ENCODE measurements at regions not wholly inside any gene's neighbourhood (a gene's known extent, or its start where the extent isn't known, plus 50 kb on each side); places are given as distances from the start of the nearest gene placed in this dataset.

- TF ChIP-seq CHAMP1 (IDR thresholded peaks at IDR 0.05) (no peak), BRCA1 (IDR thresholded peaks at IDR 0.05) (no peak), BRCA1 (CRISPR knock-in tag; IDR thresholded peaks at IDR 0.05) (no peak), ZNF655 (CRISPR knock-in tag; IDR thresholded peaks at IDR 0.05) (no peak), FOXJ3 (CRISPR knock-in tag; IDR thresholded peaks at IDR 0.05) (no peak), HMGXB4 (CRISPR knock-in tag; IDR thresholded peaks at IDR 0.05) (0 out of 2 replicates have a peak, but pooled peaks have one; percentile 22), MLLT1 (IDR thresholded peaks at IDR 0.05) (no peak), TSHZ1 (CRISPR knock-in tag; IDR thresholded peaks at IDR 0.05) (0 out of 2 replicates have a peak, but pooled peaks have one; percentile 18), SRSF9 (IDR thresholded peaks at IDR 0.05; ENCODE audit: borderline replicate concordance, low read depth, low read length) (no peak), HNRNPL (IDR thresholded peaks at IDR 0.05; ENCODE audit: low read depth, low read length) (no peak), CEBPB (tag; IDR thresholded peaks at IDR 0.05) (no peak), TCF7L2 (IDR thresholded peaks at IDR 0.05; ENCODE audit: low read depth, low read length) (no peak), GTF2E2 (tag; IDR thresholded peaks at IDR 0.05) (no peak), MECOM (CRISPR knock-in tag; IDR thresholded peaks at IDR 0.05) (no peak), RUNX1 (IDR thresholded peaks at IDR 0.05; ENCODE audit: low read depth) (no peak), HNRNPK (IDR thresholded peaks at IDR 0.05; ENCODE audit: low read depth, low read length, poor library complexity, severe bottlenecking) (no peak), BRF1 (IDR thresholded peaks at IDR 0.05; ENCODE audit: borderline replicate concordance, extremely low read depth, insufficient read length) (no peak)
Observed at GRCh38 chr1:234725177-234726132, 115.5 kb upstream of the IRF2BP2 start (continued).

Measured in K562 (cell line).